NAMALWA (cell line): ENCODE measurements at regions not wholly inside any gene's neighbourhood (a gene's known extent, or its start where the extent isn't known, plus 50 kb on each side); places are given as distances from the start of the nearest gene placed in this dataset.

ENCODE experiments used
- DNase-seq: peaks from one replicate; pipeline ENCODE4 v3.0.0-alpha.2; 2015; ENCODE audit warnings: low spot score

GRCh38 chr7:130966246-130967009 is 232.4 kb upstream of the KLF14 start:
- no peak for DNase-seq

DNA sequence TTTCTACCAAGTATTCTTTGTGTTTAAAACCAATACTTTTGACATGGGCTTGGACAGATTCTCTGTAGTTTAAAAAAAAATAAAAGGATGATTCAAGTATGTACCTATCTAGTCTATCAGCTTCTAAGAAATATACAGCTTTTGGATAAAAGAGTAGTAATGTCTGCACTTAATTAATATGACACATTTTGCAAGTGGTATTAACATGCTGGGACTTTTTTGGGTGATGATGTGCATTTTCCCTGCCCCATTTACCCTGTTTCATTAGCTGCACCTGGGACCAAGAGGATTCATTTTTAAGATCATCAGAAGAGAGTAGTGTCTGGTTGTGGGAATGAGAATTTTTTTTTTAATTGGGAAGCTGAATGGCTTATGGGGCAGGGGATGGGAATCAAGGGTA is 236.2 kb upstream of the KLF14 start:
- DNase-seq = no peak

- no peak for DNase-seq
Measured at GRCh38 chr7:130970696-130971095, 236.7 kb upstream of the KLF14 start.

DNA sequence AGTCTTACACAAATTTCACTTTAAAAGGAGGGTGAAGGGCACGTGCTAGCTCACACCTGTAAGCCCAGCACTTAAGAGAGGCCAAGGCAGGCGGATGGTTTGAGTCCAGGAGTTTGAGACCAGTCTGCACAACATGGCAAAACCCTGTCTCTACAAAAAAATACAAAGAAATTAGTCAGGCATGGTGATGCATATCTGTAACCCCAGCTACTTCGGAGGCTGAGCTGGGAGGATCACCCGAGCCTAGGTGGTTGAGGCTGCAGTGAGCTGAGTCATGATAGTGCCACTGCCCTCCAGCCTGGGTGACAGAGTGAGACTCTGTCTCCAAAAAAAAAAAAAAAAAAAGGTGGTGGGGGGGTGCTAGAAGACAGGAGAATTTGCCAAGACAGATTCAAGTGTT is 237.3 kb upstream of the KLF14 start:
- DNase-seq = no peak

GRCh38 chr7:130972201-130972600 is 238.2 kb upstream of the KLF14 start:
- no peak for DNase-seq

- DNase-seq = no peak
Measured at GRCh38 chr7:130973637-130974036, 239.6 kb upstream of the KLF14 start.

- no peak for DNase-seq
Measured at GRCh38 chr7:130974169-130974568, 240.2 kb upstream of the KLF14 start.

- DNase-seq = no peak
Measured at GRCh38 chr7:130974794-130975193, 240.8 kb upstream of the KLF14 start.

DNA sequence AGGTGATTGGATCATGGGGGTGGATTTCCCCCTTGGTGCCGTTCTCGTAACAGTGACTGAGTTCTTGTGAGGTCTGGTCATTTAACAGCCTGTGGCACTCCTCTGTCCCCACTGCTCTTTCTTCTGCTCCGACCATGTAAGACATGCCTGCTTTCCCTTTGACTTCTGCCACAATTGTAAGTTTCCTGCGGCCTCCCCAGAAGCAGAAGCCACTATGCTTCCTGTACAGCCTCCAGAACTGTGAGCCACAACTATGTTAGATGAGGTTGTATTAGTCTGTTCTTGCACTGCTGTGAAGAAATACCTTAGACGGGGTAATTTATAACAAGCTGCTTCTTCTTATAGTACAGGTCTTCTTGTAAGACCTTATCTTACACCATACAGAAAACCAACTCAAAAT is 241.7 kb upstream of the KLF14 start:
- DNase-seq = no peak

DNA sequence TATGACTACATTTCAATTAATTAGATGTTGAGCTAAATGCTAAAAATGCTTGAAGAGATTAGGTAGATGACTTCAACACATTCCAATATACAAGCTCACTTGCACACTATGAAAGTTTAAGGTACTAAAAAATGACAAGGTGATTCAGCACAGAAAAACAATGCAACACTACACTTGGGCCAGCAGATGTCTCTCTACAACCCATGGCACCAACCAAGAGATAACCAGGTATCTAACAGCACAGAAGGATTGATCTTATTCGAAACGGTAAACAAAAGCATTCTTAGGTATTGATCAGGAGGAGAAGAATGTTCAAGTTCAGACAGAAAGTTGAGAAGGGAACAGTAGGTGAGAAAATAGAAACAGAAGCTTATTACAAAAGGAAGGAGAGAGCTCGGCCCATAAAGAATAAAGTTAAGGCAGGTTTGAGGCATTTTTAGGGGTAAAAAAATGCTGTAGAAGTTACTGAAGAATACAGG is 248.2 kb upstream of the KLF14 start:
- DNase-seq = peak; percentile 82

GRCh38 chr7:130982651-130983050 is 248.6 kb upstream of the KLF14 start:
- no peak for DNase-seq

- DNase-seq = no peak
Measured at GRCh38 chr7:130985361-130985760, 251.4 kb upstream of the KLF14 start.

DNA sequence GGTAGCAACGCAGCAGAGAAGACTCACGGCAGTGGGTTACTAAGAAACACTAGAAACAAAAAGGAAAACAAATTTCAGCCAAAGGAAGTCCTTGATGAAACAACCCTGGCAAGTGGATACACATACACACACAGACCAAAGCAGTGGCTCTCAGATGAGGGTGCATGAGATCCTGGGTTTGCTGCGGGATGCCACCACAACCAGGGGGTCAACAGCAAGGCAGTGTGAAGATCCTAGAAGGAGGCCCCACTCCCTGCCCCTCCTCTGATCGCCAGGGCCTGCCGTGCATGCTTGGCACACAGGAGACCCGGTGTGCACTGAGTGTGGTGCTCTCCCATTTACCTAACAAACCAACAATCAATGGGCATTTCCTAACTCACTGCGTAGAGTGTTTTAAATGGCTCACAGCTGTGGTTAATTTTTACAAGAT is 252.3 kb upstream of the KLF14 start:
- no peak for DNase-seq

DNA sequence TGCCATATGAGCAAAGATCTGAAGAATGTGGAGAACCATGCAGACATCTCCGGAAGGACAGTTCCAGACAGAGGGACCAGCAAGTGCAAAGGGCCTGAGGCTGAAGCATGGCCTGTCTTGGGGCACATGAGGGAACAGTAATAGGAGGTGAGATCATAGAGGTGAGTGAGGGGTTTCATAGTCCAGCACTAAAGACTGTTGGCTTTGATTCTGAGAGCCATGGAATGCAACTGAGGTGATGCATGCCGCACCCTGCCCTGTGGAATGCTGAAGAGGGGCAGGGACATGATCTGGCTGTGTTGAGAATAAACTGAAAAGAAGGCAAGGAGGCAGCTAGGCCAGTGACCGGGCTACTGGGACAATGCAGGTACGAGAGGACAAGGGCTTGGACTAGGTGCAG is 253.1 kb upstream of the KLF14 start:
- DNase-seq = no peak

DNA sequence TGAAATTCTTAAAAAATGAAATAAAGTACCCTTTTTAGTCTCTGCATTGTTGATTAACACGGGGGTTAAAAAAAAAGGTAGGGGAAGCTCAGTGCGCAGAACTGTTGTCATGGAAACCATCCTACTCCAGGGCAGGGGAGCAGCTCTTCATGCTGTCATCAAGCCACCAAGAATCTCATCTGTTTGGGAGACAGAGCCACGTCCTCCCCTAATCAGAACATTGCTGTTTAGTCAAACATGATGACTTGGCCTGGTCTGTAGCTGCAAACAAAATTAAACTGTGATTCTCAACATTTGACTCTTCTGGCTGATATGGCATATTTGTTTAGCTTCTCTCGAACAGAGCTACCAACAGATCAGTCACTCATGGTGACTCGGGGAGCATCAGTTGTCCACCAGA is 254.4 kb upstream of the KLF14 start:
- DNase-seq = no peak

DNA sequence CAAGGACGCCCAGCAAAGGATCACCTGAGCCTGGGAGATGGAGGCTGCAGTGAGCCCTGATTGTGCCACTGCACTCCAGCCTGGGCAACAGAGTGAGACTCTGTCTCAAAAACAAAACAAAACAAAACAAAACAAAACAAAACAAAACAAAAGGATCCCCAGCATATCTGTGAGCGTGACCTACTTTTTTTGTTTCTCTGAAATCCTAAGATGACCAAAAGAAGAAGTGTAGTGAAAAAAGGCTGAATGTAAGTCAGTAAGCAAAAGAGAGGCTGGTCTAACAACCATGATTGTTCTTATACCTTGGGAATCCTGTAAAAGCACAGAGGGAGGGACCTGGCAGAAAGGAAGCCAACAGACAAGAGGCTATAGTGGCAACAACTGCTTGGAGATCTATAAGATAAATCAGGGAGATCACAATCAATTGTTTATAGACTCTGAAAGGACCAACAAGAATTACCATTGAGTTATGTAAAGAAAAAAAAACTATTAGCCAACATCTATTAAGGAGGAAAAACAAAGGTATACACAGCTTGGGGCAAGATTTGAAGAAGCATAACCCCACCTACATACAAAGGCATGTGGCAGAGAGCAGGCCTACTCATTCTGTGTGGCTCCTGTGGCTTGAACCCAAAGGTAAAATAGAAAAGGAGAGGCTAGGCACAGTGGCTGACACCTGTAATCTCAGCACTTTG is 255.2 kb upstream of the KLF14 start:
- no peak for DNase-seq

DNA sequence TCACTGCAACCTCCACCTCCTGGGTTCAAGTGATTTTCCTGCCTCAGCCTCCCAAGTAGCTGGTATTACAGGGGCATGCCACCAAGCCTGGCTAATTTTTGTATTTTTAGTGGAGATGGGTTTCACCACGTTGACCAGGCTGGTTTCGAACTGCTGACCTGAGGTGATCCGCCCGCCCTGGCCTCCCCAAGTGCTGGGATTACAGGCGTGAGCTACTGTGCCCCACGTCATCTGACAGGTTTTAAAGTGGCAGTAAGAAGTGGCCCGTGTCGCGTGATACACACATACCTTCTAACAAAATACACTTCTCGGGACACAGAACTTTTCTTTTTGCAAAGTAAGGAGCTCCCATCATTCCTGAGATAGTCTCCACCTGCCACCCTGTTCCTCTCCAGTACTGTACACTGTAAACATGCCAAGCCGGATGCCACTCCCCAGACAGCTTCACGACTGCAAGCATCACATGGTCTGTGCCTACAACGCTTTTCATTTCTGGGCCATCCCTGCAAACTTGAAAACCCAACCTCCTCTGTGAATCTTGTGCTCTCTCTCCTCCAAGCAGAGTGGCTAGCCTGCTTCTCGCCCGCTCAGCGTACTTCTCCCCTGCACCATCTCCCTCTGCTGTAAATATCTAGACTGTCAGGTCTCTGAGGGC is 256.3 kb upstream of the KLF14 start:
- no peak for DNase-seq

DNA sequence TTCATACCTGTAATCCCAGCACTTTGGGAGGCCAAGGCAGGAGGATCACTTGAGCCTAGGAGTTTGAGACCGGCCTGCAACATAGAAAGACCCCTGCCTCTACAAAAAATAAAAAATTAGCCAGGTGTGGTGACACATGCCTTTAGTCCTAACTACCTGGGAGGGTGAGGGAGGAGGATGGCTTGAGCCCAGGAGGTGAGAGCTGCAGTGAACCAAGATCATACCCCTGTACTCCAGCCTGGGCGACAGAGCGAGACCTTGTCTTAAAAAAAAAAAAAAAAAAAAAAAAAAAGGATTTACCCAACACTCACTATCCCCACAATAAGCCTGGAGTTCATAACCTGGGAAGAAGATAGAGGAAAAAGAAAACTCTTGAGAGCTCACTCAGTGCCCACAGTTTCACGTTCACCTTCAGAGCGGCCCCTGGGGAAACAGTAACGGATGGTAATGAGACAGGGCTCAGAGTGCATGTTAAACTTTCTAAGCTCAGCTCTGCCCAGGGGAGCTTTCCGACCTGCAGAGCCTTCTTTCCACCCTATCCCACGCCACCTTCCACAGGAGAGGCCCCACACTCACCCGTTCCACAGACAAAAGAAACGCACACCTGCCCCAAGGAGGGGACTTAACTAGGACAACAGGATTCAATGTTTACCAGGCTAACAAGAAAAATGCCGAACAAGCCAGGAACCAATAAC is 259.8 kb upstream of the KLF14 start:
- no peak for DNase-seq

DNA sequence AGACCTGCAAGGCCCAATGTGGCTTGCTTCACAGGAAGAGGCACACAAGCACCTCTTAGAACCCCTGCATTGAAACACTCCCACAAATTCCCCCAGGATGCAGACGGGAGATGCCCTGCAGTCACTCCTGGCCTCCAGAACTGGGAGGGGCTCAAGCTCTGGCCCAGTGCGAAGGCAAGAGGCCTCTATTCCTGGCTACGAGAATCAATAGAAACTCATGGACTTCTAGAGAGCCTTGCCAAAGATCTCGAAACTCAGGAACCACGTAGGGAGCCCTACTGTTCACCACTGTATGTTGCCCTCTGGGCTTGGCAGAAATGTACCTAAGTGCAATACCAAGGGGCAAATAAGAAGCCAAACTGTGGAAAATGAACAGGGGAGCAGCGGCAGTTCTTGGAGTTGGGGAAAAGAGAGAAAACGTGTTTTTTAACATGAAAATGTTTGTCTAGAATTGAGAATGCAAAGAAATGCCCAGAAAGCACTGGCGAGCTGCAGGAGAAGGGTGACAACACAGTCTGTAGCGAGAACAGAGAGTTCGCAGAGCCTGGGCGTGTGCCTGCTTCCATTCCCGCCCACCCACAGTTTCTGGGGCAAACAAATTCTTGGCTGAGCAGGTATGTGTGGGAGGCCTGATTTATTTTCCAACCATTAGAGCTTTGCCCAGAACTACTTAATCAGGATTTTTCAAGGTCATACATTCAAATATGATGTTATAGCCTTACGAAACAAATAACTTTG is 260.5 kb upstream of the KLF14 start:
- no peak for DNase-seq

DNA sequence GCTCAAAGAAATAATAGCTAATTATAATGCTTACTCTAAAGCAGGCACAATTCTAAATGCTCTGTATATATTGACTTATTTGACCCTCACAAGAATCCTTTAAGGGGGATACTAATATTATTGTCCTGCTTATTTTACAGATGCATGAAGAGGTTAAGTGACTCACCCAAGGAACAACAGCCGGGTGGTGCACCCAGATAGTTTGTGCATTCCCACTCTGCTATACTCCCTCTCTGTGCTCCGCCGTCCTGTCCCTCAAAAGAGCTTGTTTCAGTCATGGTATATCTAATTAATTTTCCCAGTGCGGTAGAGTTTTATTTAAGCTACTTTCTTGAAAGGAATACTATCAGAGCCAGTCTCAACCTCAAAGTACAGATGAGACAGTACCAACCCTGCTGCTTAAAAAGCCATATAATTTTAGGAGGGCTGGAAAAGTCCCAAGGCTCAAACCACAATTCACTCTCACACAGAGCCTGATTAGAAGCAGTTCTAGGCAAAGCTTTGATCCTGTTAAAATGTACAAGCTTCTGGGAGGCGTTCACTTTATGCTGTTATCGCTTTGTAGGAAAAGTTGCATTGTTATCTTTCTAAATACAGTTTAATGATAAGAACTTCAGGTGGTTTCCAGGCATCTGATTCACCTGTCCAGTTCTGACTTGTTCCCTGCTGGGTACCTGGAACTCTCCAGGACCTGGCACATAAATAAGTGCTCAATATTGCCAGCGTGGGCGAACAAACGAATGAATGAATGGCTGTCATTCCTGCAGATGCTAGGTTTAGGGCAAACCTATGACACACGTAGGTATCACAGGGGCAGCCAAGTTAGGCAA is 261.5 kb upstream of the KLF14 start:
- DNase-seq = no peak
